Testis (tissue), 2 donors: ENCODE measurements at regions not wholly inside any gene's neighbourhood (a gene's known extent, or its start where the extent isn't known, plus 50 kb on each side); places are given as distances from the start of the nearest gene placed in this dataset.

Experiments
- CTCF ChIP-seq, 3 experiments: fragments of 450-650 bp in 2 of 3; fragments of 200-600 bp in 1 of 3; sonication (generic) in 1 of 3; IDR thresholded peaks; one replicate each; pipeline ENCODE4 v1.5.1; 2016 to 2019; ENCODE audit warnings: antibody characterized with exemption in 3 of 3, mild to moderate bottlenecking in 2 of 3, moderate library complexity in 1 of 3
- POLR2A ChIP-seq: fragments of 450-650 bp; IDR thresholded peaks from one replicate; pipeline ENCODE4 v1.6.1; 2017; ENCODE audit warnings: antibody characterized with exemption, mild to moderate bottlenecking, moderate library complexity

- TF ChIP-seq CTCF (IDR thresholded peaks at IDR 0.05) = no peak
- no peak for TF ChIP-seq POLR2A
Observed at GRCh38 chr20:10113746-10114145, 79.0 kb downstream of the ANKEF1 start.
